HepG2 (cell line): ENCODE measurements at regions not wholly inside any gene's neighbourhood (a gene's known extent, or its start where the extent isn't known, plus 50 kb on each side); places are given as distances from the start of the nearest gene placed in this dataset.

Experiments
- ATAC-seq: fragments of 200-7000 bp; cut with Tn5 transposase; 3 replicates; pipeline ENCODE4 v1.9.1; 2020; ENCODE audit warnings: mild to moderate bottlenecking, moderate library complexity
- BruUV-seq: library from RNA; stranded (reverse); fragments of 400-500 nt; replicated peaks from 2 replicates; lab custom pipeline; 2021; lab: Mats Ljungman, UMichigan
- CTCF ChIA-PET: fragments of 300-600 bp; formaldehyde crosslinking; extraction: SDS; loops from one replicate; lab custom pipeline; 2021; ENCODE audit warnings: low total read pairs, inconsistent platforms, low intra/inter-chr PET ratio; lab: Yijun Ruan, JAX
- POLR2A ChIA-PET: fragments of 350-600 bp; sonication (Branson Sonifier 250); formaldehyde crosslinking; loops from one replicate; lab custom pipeline; 2020; ENCODE audit warnings: antibody characterized with exemption, inconsistent platforms; lab: Yijun Ruan, JAX
- DNase-seq: peaks from one replicate; pipeline ENCODE4 v3.0.0-alpha.2; 2015; ENCODE audit warnings: low spot score
- FAIRE-seq: peaks from 3 replicates; lab custom pipeline; 2011; peaks lifted over from hg19 to GRCh38; lab: Jason Lieb, UNC
- H2AFZ ChIP-seq: one replicate; pipeline ENCODE4 v1.6.1; 2011; ENCODE audit warnings: low read length, inconsistent platforms
- H3K27ac ChIP-seq: fragments of 300-600 bp; 3 replicates; pipeline ENCODE4 v1.8.0; 2011; ENCODE audit warnings: mixed run types, mild to moderate bottlenecking, mixed read lengths, low read length, inconsistent platforms; ENCODE audit not compliant: insufficient read depth; ENCODE audit errors: extremely low read length
- H3K27me3 ChIP-seq, 2 experiments: fragments of 200-600 bp in 1 of 2; 2 replicates in 1 of 2; 3 replicates in 1 of 2; pipeline versions ENCODE4 v1.6.0 to v1.8.0; 2011; ENCODE audit warnings: low read length in 2 of 2, mild to moderate bottlenecking in 2 of 2, moderate library complexity in 2 of 2, inconsistent platforms in 1 of 2; ENCODE audit not compliant: insufficient read depth in 2 of 2, control insufficient read depth in 1 of 2
- H3K36me3 ChIP-seq, 2 experiments: fragments of 200-600 bp in 1 of 2; replicated peaks in 1 of 2; 2 replicates in 1 of 2; 3 replicates in 1 of 2; pipeline versions ENCODE4 v1.5.1 to v1.8.0; 2011; ENCODE audit warnings: low read length in 2 of 2, inconsistent platforms in 1 of 2; ENCODE audit not compliant: insufficient read depth in 2 of 2, control insufficient read depth in 1 of 2
- H3K4me1 ChIP-seq: 2 replicates; pipeline ENCODE4 v1.5.1; 2012; ENCODE audit warnings: low read length, inconsistent platforms; ENCODE audit not compliant: insufficient read depth
- H3K4me2 ChIP-seq: 2 replicates; pipeline ENCODE4 v1.6.0; 2011; ENCODE audit warnings: low read depth, low read length, inconsistent platforms
- H3K4me3 ChIP-seq, 3 experiments: fragments of 200-600 bp in 1 of 3; sonication (generic), shearing (Covaris generic) in 1 of 3; replicated peaks in 1 of 3; 2 replicates each; pipeline ENCODE4 v1.5.1; 2011 to 2016; ENCODE audit warnings: low read length in 3 of 3, inconsistent platforms in 2 of 3, low read depth in 2 of 3, mild to moderate bottlenecking in 2 of 3, control low read depth in 1 of 3, mixed read lengths in 1 of 3; ENCODE audit not compliant: insufficient read depth in 1 of 3
- H3K79me2 ChIP-seq: one replicate; pipeline ENCODE4 v1.6.1; 2011; ENCODE audit warnings: low read length, inconsistent platforms; ENCODE audit not compliant: insufficient read depth
- H3K9ac ChIP-seq: 2 replicates; pipeline ENCODE4 v1.6.0; 2011; ENCODE audit warnings: mild to moderate bottlenecking, low read depth, low read length, inconsistent platforms; ENCODE audit not compliant: insufficient read depth
- H3K9me3 ChIP-seq: 2 replicates; pipeline ENCODE4 v1.5.1; 2012; ENCODE audit warnings: mild to moderate bottlenecking, low read length
- H4K20me1 ChIP-seq: 2 replicates; pipeline ENCODE4 v1.6.0; 2011; ENCODE audit warnings: inconsistent platforms, mild to moderate bottlenecking, low read length, moderate library complexity; ENCODE audit not compliant: insufficient read depth
- EHMT2 ChIP-seq: fragments of 200-600 bp; sonication (generic); IDR thresholded peaks from 2 replicates; pipeline ENCODE4 v1.7.0; 2017; ENCODE audit warnings: antibody characterized with exemption, low read depth, low read length, borderline replicate concordance
- MTF2 ChIP-seq: sonication (generic); formaldehyde crosslinking; IDR thresholded peaks from 2 replicates; pipeline ENCODE4 v1.5.0; 2020; ENCODE audit warnings: missing genetic modification reagents, borderline replicate concordance
- POLR2G ChIP-seq: fragments of 200-400 bp; formaldehyde crosslinking; IDR thresholded peaks from 2 replicates; pipeline ENCODE4 v1.6.1; 2018; ENCODE audit warnings: mild to moderate bottlenecking, low read depth, low read length, moderate library complexity
- XBP1 ChIP-seq: sonication (generic); formaldehyde crosslinking; IDR thresholded peaks from 2 replicates; pipeline ENCODE4 v1.5.0; 2020; ENCODE audit warnings: missing genetic modification reagents
- ZSCAN30 ChIP-seq: sonication (generic); formaldehyde crosslinking; IDR thresholded peaks from 2 replicates; pipeline ENCODE4 v1.5.0; 2020; ENCODE audit warnings: mild to moderate bottlenecking, missing genetic modification reagents
- WGBS: methylation state at CpG from one replicate; pipeline ENCODE4 v1.1.6; 2017; ENCODE audit warnings: low lambda C conversion rate; 5-methylcytosine and 5-hydroxymethylcytosine counted together
- in situ Hi-C: cut with HindIII; loops from 2 replicates; pipeline ENCODE4 v1.10.0; 2017; ENCODE audit warnings: low pct_unique_long_range_greater_than_20kb; ENCODE audit not compliant: extremely low pct_ligation_motif_present
- intact Hi-C: fragments of 100-400 bp; cut with micrococcal nuclease; formaldehyde crosslinking; loops from one replicate; pipeline ENCODE4 v1.10.0; 2022; ENCODE audit not compliant: unreplicated experiment
- TF ChIP-seq, protein P1 (sequence below): sonication (generic); formaldehyde crosslinking; IDR thresholded peaks from 2 replicates; pipeline ENCODE4 v1.5.1; 2020; ENCODE audit warnings: missing genetic modification reagents, mild to moderate bottlenecking, borderline replicate concordance
- TF ChIP-seq, protein P2 (sequence below): IDR thresholded peaks from 2 replicates; pipeline ENCODE4 v1.4.0; 2020; ENCODE audit warnings: mild to moderate bottlenecking, missing genetic modification reagents

DNA sequence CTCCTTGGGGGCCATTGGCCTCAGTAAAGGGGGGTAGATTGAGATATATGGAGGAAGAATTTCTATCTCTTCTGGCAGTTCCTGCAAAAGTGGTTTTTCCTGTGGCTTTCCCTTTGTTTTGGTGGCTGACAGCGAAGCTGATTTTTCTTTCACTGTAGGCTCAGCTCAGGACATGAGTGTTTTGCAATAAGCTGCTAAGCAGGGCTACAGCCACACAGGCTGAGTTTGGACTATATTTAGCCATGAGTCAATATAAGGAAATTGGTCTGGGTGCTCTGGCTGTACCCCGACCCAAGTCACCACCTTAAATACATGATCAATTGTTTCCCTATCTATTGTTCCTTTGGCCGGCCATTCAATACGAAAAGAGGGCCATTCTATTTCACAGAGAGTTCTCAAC is 212.7 kb upstream of the KCND2 start:
- no TSS peak for BruUV-seq
- H3K4me1 ChIP-seq = no peaks in the 10 kb centered on the region
- H3K9ac ChIP-seq = no peak overlapping the region
- 21% methylated on average over 4 of the region's 4 CpGs for WGBS
- no peak for ATAC-seq
- peaks cover 33% of the 10 kb centered on the region for H3K9me3 ChIP-seq
- no peak for FAIRE-seq
- H2AFZ ChIP-seq = no peak overlapping the region
- no peaks in the 10 kb centered on the region for H3K27me3 ChIP-seq
- no peaks in the 10 kb centered on the region for H3K79me2 ChIP-seq
- H3K4me2 ChIP-seq = no peak overlapping the region
- POLR2A ChIA-PET = no interaction called here
- DNase-seq = no peak
- H3K4me3 ChIP-seq = no peak overlapping the region
- intact Hi-C loops = no loop called here
- H3K27ac ChIP-seq = no peak overlapping the region
- no peak for TF ChIP-seq ZSCAN30 (CRISPR knock-in tag)
- TF ChIP-seq, protein P1, sequence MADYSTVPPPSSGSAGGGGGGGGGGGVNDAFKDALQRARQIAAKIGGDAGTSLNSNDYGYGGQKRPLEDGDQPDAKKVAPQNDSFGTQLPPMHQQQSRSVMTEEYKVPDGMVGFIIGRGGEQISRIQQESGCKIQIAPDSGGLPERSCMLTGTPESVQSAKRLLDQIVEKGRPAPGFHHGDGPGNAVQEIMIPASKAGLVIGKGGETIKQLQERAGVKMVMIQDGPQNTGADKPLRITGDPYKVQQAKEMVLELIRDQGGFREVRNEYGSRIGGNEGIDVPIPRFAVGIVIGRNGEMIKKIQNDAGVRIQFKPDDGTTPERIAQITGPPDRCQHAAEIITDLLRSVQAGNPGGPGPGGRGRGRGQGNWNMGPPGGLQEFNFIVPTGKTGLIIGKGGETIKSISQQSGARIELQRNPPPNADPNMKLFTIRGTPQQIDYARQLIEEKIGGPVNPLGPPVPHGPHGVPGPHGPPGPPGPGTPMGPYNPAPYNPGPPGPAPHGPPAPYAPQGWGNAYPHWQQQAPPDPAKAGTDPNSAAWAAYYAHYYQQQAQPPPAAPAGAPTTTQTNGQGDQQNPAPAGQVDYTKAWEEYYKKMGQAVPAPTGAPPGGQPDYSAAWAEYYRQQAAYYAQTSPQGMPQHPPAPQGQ (CRISPR knock-in tag) = no peak
- TF ChIP-seq EHMT2 = no peak
- TF ChIP-seq, all 625 proteins: peak for 0
- Histone ChIP-seq H4K20me1 (no peaks in the 10 kb centered on the region), H3K36me3 (no peaks in the 10 kb centered on the region)
- CTCF ChIA-PET = no interaction called here
- in situ Hi-C loops = no loop called here

DNA sequence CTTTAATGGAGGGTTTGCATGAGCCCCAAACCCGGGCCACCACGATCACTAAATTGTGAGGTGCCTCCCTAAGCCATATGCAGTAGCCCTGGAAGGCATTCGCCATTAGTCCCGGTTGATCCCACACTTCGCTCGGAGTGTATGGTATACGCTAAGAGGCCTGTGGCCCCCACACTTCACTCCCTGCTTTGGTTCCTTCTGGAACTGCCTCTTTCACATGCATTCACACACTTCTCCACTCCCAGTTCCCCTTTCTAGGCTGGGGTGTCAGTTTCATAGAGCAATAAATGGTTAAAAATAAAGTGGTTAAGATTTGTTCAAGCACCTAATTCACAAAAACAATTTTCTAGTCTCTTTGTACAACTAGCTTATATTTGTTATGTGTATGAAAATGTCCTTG is 212.1 kb upstream of the KCND2 start:
- BruUV-seq = no TSS peak
- ATAC-seq (no peak), FAIRE-seq (no peak), DNase-seq (no peak)
- 40% methylated on average over 7 of the region's 7 CpGs for WGBS
- H3K36me3 ChIP-seq = no peaks in the 10 kb centered on the region
- peaks cover 33% of the 10 kb centered on the region for H3K9me3 ChIP-seq
- H3K4me1 ChIP-seq = no peaks in the 10 kb centered on the region
- intact Hi-C loops (no loop called here), in situ Hi-C loops (no loop called here)
- H2AFZ ChIP-seq = no peak overlapping the region
- ChIA-PET CTCF (no interaction called here), POLR2A (no interaction called here)
- no peaks in the 10 kb centered on the region for H4K20me1 ChIP-seq
- H3K4me3 ChIP-seq = no peak overlapping the region
- no peaks in the 10 kb centered on the region for H3K27me3 ChIP-seq
- H3K4me2 ChIP-seq = no peak overlapping the region
- no peak overlapping the region for H3K9ac ChIP-seq
- no peaks in the 10 kb centered on the region for H3K79me2 ChIP-seq
- H3K27ac ChIP-seq = no peak overlapping the region
- TF ChIP-seq MTF2 (CRISPR knock-in tag) (no peak), POLR2G (no peak), XBP1 (CRISPR knock-in tag) (no peak)
- TF ChIP-seq, protein P2, sequence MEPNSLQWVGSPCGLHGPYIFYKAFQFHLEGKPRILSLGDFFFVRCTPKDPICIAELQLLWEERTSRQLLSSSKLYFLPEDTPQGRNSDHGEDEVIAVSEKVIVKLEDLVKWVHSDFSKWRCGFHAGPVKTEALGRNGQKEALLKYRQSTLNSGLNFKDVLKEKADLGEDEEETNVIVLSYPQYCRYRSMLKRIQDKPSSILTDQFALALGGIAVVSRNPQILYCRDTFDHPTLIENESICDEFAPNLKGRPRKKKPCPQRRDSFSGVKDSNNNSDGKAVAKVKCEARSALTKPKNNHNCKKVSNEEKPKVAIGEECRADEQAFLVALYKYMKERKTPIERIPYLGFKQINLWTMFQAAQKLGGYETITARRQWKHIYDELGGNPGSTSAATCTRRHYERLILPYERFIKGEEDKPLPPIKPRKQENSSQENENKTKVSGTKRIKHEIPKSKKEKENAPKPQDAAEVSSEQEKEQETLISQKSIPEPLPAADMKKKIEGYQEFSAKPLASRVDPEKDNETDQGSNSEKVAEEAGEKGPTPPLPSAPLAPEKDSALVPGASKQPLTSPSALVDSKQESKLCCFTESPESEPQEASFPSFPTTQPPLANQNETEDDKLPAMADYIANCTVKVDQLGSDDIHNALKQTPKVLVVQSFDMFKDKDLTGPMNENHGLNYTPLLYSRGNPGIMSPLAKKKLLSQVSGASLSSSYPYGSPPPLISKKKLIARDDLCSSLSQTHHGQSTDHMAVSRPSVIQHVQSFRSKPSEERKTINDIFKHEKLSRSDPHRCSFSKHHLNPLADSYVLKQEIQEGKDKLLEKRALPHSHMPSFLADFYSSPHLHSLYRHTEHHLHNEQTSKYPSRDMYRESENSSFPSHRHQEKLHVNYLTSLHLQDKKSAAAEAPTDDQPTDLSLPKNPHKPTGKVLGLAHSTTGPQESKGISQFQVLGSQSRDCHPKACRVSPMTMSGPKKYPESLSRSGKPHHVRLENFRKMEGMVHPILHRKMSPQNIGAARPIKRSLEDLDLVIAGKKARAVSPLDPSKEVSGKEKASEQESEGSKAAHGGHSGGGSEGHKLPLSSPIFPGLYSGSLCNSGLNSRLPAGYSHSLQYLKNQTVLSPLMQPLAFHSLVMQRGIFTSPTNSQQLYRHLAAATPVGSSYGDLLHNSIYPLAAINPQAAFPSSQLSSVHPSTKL (CRISPR knock-in tag) = no peak
